ENCODE measurements at regions not wholly inside any gene's neighbourhood (a gene's known extent, or its start where the extent isn't known, plus 50 kb on each side); places are given as distances from the start of the nearest gene placed in this dataset.

DNA sequence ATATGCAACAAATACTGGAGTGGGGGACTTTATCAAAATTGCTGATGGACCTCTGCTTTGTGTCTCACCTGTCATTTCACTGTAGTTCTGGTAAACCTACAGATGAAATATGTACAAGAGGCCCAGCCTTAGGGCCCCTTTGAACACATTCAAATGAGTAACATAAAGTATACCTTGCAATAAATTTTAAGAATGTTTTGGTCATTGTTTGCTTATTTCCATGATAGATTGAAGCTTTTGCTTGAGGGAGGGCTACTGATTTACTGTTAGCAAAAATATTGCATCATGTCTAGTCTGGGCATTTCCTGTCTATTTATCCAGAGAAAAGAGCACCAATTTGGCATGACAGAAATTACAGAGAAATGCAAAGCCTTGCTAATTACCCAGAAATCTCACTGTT lies 705.5 kb upstream of the PCDH9 start:
- TF ChIP-seq POLR2A (IDR thresholded peaks at IDR 0.05) = no peak
- TF ChIP-seq, protein P1, sequence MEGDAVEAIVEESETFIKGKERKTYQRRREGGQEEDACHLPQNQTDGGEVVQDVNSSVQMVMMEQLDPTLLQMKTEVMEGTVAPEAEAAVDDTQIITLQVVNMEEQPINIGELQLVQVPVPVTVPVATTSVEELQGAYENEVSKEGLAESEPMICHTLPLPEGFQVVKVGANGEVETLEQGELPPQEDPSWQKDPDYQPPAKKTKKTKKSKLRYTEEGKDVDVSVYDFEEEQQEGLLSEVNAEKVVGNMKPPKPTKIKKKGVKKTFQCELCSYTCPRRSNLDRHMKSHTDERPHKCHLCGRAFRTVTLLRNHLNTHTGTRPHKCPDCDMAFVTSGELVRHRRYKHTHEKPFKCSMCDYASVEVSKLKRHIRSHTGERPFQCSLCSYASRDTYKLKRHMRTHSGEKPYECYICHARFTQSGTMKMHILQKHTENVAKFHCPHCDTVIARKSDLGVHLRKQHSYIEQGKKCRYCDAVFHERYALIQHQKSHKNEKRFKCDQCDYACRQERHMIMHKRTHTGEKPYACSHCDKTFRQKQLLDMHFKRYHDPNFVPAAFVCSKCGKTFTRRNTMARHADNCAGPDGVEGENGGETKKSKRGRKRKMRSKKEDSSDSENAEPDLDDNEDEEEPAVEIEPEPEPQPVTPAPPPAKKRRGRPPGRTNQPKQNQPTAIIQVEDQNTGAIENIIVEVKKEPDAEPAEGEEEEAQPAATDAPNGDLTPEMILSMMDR (IDR thresholded peaks at IDR 0.05) = no peak

DNA sequence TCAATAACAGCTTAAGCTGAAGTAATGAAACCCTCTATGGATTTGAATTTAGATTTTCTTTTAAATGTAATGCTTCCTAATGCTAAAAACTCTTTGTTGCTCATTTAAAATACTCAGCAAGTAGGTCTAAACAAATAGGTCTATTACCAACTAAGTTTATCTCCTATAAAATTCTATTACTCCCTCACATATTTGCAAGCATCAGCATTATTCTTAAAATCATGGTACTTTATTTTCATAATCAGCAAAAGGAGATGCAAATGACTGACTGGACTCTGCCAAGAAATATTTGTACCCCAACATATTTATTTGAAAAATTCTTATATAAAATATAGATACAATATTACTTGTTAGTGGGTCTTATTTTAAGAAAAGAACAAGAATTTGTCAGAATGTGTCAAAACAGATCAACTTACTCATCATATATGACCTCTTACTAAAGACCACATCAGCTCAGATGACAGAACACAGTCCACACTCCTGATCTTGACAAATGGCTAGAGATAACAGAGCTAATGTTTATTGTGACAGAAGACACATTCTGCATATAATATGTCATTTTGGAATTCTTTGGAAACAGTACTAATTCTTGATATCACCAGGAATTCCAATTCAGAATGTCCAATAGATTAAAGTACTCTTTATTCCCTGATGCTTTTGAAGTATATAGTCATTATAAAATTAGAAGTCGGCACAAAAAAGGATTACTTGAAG lies 704.6 kb upstream of the PCDH9 start:
- Histone ChIP-seq H3K27me3 (no peaks in the 10 kb centered on the region), H3K36me3 (ENCODE audit: low read depth, missing control alignments) (no peaks in the 10 kb centered on the region), H3K9me3 (no peaks in the 10 kb centered on the region), H3K4me3 (no peak overlapping the region), H3K27ac (no peak overlapping the region), H3K4me1 (no peaks in the 10 kb centered on the region)
- TF ChIP-seq, protein P1 (IDR thresholded peaks at IDR 0.05) = no peak
- no peak for TF ChIP-seq POLR2A (IDR thresholded peaks at IDR 0.05)
- intact Hi-C loops (cut with DNase I; ENCODE audit: low total_unique reads) = no loop called here
- DNase-seq = no peak
- WGBS, 2 donors = 38 to 46% methylated on average over 1 of the region's 1 CpG

More for the DNA sequence above, 705.5 kb upstream of the PCDH9 start:
- no peaks in the 10 kb centered on the region for H3K9me3 ChIP-seq
- intact Hi-C loops (cut with DNase I; ENCODE audit: low total_unique reads) = no loop called here
- DNase-seq = no peak
- no peaks in the 10 kb centered on the region for H3K27me3 ChIP-seq
- H3K4me1 ChIP-seq = no peaks in the 10 kb centered on the region
- H3K27ac ChIP-seq = no peak overlapping the region
- no peak overlapping the region for H3K4me3 ChIP-seq
- H3K36me3 ChIP-seq (ENCODE audit: low read depth, missing control alignments) = no peaks in the 10 kb centered on the region

DNA sequence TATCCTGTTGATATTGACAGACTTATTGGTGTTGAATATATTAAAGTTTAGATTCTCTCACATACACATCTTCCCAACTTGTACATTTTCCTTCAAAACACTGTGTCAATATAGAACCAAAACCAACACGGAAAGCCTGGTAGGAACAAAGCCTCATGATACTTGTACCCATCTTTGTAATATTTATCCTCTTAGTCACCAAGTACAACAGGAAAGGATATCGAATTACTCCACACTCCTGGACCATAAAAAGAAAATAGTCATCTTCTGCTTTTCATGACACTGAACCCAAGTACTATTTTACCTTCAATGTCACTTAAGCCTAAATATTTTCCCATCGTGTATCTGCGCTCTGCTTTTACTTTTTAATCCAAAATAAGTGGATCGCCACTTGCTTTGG lies 702.9 kb upstream of the PCDH9 start:
- no peaks in the 10 kb centered on the region for H3K27me3 ChIP-seq
- no peak overlapping the region for H3K27ac ChIP-seq
- 80 to 87% methylated on average over 5 of the region's 5 CpGs for WGBS, 2 donors
- H3K4me3 ChIP-seq = no peak overlapping the region
- no peaks in the 10 kb centered on the region for H3K9me3 ChIP-seq
- no peak for DNase-seq
- no peaks in the 10 kb centered on the region for H3K4me1 ChIP-seq
- no peaks in the 10 kb centered on the region for H3K36me3 ChIP-seq (ENCODE audit: low read depth, missing control alignments)
- intact Hi-C loops (cut with DNase I; ENCODE audit: low total_unique reads) = no loop called here
- TF ChIP-seq, protein P1 (IDR thresholded peaks at IDR 0.05) = no peak
- no peak for TF ChIP-seq POLR2A (IDR thresholded peaks at IDR 0.05)

DNA sequence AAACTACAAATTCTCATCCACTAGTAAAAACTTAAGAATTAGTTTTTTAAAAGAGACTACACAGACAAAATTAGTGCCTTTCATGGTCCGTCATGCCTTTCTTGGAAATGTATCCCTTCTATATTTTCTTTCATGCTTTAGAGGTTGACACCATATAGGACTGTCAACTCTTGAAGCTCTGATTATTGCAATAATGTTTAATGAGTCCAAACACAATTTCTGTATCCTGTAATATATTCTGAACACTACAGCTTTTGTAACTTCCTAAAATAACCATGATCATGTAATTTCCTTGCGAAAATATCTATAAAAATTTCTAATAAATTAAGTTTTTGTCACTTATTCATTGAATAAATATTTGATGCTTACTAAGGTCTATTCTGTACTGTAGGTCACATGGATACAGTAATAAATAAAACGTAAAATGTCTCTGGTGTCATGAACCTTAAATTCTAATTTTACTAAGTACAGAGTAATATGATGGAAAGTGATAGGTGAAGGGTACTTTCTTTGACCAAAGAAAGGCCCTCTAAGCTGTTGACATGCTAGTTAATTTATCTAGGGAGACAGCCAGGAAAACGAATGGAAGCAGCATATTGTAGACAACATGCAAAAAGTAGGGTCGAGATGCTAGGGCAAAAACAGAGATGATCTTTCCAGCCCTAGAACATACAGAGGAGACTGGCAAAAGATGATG lies 687.3 kb upstream of the PCDH9 start:
- Histone ChIP-seq H3K36me3 (ENCODE audit: low read depth, missing control alignments) (no peaks in the 10 kb centered on the region), H3K4me3 (no peak overlapping the region), H3K27ac (no peak overlapping the region), H3K9me3 (no peaks in the 10 kb centered on the region), H3K4me1 (no peaks in the 10 kb centered on the region), H3K27me3 (no peaks in the 10 kb centered on the region)
- DNase-seq = no peak
- 75 to 79% methylated on average over 5 of the region's 5 CpGs for WGBS, 2 donors
- TF ChIP-seq, protein P1 (IDR thresholded peaks at IDR 0.05) = no peak
- TF ChIP-seq POLR2A (IDR thresholded peaks at IDR 0.05) = no peak
- intact Hi-C loops (cut with DNase I; ENCODE audit: low total_unique reads) = no loop called here

DNA sequence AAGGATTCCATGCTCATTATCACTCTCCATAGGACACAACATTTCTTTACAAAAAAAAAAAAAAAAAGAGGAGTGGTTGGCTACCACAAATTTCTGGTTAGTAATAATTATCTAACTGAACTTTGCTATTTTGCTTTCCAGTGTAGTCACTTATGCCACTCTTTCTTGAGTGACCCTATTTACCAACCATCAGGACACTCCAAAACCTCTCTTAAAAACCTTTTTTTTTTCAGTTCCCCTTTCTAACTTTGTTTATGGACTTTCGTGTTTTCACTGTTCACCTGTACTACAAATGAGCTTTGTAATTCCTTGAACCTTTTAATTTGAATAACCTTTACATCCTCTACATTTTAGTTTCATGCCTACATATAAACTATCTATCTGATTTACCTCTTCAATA lies 686.5 kb upstream of the PCDH9 start:
- 88 to 91% methylated on average over 1 of the region's 1 CpG for WGBS, 2 donors
- no peaks in the 10 kb centered on the region for H3K9me3 ChIP-seq
- intact Hi-C loops (cut with DNase I; ENCODE audit: low total_unique reads) = no loop called here
- no peaks in the 10 kb centered on the region for H3K27me3 ChIP-seq
- no peaks in the 10 kb centered on the region for H3K36me3 ChIP-seq (ENCODE audit: low read depth, missing control alignments)
- no peaks in the 10 kb centered on the region for H3K4me1 ChIP-seq
- no peak for DNase-seq
- TF ChIP-seq, protein P1 (IDR thresholded peaks at IDR 0.05) = no peak
- TF ChIP-seq POLR2A (IDR thresholded peaks at IDR 0.05) = no peak
- H3K4me3 ChIP-seq = no peak overlapping the region
- no peak overlapping the region for H3K27ac ChIP-seq
